GM21576 (cell line): ENCODE measurements at regions not wholly inside any gene's neighbourhood (a gene's known extent, or its start where the extent isn't known, plus 50 kb on each side); places are given as distances from the start of the nearest gene placed in this dataset.
"Not testable (repeated sequence)": the region's sequence is repeated elsewhere in the genome, so short reads cannot be mapped to it uniquely, and the experiment has no call there.

Experiments used
- ATAC-seq: cut with Tn5 transposase; IDR thresholded peaks from one replicate; pipeline ENCODE4 v1.9.1; 2021; ENCODE audit warnings: mild to moderate bottlenecking, moderate library complexity; ENCODE audit not compliant: unreplicated experiment

DNA sequence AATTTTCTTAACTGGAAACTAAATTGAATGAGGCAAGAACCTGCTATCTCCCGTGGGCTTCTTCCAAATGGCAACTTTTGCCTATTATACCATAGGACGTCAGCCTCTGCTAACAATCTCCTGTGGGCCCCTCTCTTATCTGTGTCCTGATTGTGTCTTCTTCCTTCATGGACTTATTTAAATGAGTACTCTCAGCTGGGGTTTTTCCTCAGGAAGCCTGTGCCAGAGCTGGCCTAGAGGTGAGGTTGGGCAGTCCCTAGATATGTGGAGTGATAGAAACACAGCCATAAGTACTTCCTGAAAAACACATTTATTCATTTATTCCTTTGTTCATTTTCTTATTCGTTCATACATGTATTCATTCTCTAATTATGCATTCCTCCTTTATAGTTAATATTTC lies 712.5 kb upstream of the SLIT2 start:
- ATAC-seq = no peak

DNA sequence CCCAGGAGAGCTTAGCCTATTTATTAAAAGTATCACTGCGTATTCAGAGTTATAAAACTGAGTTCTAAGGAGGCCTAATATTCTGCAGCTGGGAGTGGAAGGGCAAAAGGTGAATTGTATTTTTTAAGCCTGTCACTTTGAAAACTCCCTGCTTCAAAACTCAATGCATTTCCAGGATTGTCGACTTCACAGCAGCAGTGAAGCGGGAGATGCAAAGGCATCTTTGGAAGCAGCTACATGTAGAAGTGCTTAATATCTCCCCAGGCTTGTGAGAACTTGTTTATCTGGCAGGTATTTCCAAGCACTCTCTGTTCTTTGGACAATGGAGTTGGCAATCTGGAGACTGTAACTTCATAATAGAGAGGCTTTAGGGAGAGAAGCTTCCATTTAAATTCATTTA lies 717.5 kb upstream of the SLIT2 start:
- ATAC-seq = no peak

DNA sequence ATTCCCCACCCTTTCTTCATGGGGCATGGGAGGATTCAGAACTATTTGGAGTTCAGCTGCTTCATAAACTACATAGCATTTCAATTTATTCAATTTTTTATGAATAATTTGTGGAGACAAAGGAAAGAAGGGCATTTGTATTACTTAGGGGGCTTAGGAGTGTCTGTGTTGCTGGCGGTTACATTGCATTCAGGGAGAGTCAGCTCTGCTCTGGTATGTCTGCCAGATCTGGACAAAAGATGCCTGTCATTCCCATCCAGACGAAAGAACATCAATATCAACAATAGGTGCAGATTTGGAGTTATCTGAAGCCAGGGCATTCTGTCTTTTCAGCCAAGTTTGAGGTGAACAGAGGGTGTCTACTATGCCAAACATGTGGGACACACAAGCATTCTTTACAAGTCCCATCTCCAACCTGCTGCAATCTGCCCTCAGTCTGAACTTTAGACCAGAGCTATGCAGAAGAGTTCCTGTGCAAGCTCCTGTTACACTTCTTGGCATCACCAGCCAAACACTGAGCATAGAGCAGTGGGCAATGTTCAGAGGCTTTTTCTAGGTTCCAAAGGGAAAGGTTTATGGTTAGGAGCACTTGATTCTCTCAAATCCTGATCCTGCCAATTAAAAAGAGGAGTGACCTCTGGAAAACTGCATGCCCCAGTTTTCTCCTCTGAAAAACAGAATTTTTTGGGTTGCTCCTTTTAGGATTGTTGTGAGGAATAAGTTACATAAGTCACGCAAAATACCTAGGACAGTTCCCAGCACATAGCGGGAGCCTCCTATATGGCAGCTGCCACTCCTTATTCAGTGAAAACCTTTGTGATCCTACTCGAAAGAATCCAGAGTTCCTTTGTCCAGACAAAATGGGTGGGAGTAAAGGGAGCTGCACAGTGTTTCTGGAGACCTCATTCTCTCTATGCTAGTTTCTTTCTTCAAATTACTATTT lies 719.5 kb upstream of the SLIT2 start:
- ATAC-seq = no peak

DNA sequence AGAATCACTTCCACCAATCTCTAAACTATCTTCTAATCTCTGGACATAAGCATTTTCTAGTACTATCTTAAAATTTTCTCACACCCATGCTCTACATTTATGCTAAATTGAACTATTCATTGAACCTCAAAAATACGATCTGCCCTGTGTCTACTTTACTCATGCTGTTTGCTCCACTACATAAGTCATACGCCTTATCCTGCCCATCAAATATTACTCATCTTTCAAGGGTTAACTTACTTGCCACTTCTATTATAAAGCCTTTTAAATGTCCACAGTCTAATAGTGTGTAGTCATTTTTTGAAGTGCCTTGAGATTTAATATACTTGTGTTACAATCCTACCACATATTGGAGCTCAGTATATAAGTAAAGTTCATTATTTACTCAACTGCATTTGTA lies 727.7 kb upstream of the SLIT2 start:
- no peak for ATAC-seq

DNA sequence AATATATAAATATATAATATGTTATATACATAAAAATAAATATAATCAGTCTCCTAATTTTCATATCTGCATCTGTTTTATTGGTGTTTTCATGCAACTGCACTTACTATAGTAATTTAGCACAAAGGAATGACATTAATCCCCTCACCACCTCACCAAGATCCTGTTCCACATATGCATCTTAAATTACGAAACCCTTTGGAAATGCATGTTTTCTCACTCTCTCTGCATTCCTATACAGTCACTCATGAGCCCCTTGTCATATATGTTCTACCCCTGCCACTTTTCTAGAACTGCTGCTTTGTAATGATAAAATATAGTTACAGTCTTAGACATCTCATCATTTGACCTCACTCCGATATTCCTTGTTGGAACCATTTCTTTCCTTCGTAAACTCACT lies 728.7 kb upstream of the SLIT2 start:
- ATAC-seq = no peak

DNA sequence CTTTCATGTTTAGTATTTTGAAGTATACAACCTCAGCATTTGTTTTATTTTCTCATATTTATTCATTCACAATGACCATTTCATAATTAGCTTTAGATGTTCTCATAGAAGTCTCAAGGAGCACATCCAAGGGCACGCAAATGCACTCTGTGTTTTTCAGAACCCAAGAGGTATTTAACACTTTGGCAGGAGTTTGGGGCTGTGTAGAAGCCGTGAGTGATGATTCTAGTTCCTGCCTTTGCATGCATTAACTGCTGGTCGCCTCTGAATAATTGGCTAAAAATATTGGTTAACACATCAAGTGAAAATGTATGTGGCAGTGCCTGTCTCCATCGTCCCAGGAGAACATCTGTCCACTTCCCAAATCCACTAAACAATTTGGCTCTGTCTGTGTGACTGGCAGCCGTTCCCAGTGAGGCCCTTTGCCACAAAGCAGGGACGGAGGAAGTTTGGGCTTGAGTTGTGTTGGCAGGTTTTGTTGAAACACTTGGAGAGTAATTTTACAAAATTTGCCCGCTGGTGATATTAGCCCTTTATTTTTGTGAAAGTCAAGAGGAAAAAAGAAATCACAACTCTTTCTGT lies 730.7 kb upstream of the SLIT2 start:
- ATAC-seq = no peak

DNA sequence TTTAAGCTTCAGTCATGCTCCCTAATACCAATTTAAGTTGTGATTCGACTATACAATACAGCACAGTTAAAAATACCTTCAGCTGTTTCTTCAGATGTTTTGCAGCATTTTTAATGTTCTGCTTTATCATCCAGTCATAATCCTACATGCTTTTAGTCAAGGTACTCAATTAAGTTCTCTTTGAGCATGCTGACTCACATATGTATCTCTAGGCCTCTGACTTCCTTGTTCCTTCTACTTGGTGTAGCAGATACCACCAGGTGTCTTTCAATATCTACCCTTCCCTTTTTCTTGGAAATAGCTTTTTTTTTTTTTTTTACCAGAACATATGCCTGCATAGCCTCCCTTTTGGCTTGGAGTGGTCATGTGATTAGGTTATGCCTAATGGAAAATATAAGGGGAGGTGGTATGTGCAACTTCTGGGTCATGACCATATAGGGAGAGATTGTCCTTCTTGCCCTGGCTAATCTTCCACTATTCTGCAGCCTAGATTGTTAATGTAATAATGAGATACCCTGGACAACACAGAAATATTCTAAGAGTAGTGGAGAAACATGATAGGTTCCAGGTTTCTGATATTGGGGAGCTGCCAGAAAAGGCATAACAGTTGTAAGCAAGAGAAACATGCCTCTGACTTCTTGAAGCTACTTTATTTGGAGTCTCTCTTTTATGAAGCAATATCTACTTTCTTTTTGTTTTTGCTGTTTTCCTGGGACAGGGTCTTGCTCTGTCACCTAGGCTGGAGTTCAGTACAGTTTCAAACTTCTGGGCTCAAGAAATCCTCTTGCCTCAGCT lies 737.2 kb upstream of the SLIT2 start:
- ATAC-seq = no peak

DNA sequence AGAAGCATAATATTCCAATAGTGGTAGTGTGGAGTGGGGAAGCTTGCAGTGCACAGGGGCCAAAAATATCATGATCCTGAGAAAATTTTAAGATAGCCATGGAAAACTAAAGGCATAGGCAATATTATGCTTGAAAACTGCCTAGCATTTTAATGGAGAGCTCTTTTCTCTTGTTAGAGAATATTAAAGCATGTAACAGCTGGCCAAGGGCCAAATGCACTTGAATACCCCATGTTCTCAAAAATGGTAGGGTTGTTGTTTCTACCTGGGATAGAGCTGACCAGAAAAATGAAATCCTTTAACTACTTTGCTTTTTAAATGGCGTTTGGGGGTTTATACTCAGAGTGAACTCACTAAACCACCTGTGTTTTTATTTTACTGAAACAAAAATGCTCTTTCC lies 739.6 kb upstream of the SLIT2 start:
- ATAC-seq = no peak

DNA sequence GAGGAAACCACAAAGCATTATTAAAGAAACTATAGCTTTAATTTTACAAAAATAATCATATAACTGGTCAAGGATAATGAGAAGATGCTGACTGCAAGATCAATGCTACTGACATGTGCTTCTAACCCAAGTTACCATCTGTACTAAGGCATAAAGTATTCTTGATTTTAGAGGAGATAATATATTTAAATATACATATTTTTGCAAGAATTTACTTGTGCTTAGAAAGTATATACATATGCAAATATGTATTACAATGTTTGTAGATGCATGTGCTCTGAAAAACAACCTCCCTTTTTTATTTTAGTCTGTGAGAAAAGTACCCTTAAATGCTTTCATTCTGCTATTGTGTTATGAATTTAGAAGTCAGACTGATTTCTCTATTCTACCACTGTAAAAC lies 740.7 kb upstream of the SLIT2 start:
- ATAC-seq = no peak

DNA sequence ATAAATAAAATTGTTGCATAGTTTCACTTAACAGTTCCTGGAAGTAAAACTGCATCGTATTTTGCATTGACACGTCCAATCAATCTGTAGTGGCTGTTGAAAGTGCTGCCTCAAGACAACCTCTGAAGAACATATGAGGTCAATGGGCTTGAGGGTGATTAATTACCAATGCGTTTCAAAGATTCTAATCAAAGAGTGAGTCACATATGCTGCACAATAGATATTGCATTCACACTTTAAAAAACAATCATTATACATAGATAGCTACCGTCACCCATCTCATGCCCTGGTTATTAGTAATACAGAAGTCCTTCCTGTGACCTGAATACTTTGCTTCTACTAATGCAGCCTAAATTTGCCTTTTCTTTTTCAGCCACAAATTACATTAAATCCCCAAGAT lies 743.3 kb upstream of the SLIT2 start:
- no peak for ATAC-seq

DNA sequence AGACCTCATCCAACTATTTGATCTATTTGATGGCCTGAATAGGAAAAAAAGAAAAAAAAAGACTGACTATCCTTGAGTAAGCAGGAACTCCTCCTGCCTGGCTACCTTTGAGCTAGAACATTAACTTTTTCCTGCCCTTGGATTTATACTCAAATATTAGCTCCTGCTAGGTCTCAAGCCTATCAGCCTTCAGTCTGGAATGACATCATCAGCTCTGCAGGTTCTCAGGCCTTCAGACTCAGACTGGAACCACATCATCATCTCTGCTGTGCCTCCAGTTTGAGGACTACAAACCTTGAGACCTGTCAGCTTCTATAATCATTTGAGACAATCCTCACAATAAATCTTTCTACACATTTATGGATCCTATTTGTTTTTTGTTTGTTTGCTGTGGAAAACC lies 754.0 kb upstream of the SLIT2 start:
- no peak for ATAC-seq

DNA sequence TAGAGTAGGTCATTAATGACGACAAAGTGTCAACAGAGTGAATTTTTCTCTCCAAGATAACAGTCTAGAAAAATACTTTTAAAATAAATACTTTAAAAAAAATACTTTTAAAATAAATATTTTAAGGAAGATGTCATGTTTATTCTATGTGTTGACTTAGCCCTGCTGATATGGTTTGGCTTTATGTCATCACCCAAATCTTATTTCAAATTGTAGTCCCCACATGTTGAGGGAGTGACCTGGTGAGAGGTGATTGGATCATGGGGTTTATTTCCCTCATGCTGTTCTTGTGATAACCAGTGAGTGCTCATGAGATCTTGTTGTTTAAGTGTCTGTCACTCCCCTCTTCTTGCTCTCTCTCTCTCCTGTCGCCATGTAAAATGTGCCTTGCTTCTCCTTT lies 754.9 kb upstream of the SLIT2 start:
- ATAC-seq = no peak

DNA sequence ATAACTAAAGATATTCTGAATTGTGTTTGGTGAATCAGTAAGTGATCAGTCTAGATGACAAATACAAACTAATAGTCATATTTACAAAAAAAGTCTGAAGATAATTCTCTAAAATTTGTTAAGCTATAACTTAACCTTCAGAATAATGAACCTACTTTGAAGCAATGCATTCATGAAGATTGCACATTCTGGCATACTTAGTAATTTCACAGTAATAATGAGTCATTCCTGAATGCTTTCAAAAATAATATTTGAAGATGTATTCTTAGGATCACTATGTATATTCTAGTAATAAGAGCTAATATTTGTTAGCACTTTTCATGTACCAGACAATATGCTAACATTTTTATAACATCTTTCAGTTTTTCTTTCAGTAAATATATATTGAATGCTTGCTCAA lies 756.7 kb upstream of the SLIT2 start:
- ATAC-seq = no peak

DNA sequence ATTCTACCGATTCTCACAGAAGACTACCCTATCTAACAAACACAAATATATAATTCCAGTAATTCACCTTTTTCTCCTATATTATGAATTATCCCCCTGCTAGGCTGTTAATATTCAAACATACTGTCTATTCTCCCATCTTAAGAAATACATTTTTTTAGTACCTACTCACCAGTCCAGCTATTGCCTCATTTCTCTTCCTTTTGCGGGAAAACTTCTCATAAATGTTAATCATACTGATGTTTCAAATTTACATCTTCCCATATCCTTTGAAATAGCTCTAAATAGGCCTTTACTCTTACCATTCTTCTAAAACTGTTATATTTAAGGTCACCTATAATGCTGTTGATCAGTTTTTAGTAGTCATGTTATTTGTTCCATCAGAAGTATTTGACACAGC lies 759.1 kb upstream of the SLIT2 start:
- ATAC-seq = no peak

DNA sequence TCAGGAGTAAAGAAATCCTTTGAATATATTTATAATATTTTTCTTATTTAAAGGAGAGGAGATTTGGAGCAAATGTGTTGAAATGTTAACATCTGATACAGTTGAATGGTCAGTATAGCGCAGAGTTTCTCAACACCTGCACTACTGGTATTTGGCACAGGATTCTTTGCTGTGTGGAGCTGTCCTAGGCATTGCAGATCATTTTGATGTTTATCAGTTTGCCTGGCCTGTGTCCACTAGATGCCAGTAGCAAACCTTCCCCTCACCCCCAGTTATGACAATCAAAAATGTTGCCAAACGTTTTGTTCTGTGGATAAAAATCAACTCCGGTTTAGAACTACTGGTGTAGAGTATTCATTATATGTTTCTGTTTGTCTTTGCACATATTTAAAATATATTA lies 765.3 kb upstream of the SLIT2 start:
- ATAC-seq = no peak

DNA sequence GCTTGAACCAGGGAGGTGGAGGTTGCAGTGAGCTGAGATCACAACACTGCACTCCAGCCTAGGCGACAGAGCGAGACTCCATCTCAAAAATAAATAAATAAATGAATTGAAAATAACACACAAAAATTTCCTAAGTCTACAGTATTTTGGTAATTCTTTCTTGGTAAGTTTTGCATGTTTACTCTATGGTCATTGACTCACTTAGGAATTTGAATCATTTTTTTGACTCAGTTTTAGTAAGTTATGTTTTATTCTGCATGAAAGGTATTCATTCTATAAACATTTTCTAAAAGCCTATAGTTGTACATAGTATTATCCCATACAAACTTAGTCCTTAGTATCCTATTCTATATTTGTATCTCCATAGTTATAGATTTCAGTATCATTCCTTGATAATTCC lies 772.9 kb upstream of the SLIT2 start:
- no peak for ATAC-seq

DNA sequence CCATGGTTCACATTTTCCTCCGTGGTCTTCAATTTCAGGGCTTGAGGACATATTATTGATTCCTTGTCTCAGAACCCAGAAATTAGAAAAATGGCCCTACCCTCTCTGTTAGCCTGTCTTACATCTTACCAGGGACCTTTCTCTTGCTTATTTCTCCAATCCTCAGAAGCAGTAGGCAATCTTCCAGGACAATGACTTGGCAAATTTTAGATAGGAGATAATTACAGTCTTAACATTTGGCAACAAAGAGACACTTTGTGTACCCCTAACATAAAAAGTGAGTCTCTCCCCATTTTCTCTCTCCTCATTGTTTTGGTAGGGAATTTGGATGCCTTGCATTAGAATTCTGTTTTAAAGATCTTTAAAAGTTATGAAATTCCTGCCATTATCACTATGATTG lies 778.1 kb upstream of the SLIT2 start:
- ATAC-seq = no peak

DNA sequence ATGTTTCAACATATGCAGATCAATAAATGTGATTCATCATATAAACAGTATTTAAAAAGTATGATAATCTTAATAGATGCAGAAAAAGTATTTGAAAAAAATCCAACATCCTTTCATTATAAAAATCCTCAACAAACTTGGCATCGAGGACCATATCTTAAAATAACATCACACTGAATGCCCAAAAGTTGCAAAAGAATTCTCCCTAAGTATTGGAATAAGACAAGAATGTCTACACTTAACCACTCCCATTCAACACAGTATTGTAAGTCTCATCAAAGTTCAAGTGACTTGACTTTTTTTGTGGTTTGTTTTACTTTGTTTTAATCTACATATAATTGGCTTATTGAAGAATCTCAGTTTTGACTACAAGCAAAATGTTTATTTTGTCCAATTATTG lies 779.0 kb upstream of the SLIT2 start:
- ATAC-seq = no peak

DNA sequence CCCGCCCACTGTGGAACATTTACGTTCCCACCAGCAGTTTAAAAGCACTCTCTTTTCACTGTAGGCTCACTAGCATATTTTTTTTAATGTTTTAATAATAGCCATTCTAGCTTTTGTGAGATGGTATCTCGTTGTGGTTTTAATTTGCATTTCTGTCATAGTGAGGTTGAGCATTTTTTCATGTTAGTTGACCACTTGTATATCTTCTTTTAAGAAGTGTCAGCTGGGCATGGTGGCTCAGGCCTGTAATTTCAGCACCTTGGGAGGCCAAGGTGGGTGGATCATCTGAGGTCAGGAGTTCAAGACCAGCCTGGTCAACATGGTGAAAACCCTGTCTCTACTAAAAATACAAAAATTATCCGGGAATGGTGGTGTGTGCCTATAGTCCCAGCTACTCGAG lies 781.7 kb upstream of the SLIT2 start:
- not testable (repeated sequence) for ATAC-seq

DNA sequence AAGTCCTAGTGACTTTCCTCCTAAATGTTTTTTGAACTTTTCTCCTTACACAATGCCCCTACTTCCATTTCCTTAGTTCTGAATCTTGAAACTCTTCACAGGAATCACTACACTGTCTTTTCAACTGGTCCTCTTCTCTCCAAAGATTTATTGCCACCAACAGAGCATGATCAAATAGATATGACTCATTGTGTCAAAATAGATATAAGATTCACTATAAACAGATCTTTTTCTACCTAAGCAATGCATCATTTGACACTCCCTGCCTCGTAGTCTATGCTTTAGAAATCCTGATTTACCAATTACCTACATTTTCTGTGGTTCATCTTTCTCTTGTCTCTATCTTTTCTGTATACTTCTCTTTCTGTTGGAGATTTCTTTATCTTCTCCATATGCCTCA lies 789.6 kb upstream of the SLIT2 start:
- ATAC-seq = no peak

DNA sequence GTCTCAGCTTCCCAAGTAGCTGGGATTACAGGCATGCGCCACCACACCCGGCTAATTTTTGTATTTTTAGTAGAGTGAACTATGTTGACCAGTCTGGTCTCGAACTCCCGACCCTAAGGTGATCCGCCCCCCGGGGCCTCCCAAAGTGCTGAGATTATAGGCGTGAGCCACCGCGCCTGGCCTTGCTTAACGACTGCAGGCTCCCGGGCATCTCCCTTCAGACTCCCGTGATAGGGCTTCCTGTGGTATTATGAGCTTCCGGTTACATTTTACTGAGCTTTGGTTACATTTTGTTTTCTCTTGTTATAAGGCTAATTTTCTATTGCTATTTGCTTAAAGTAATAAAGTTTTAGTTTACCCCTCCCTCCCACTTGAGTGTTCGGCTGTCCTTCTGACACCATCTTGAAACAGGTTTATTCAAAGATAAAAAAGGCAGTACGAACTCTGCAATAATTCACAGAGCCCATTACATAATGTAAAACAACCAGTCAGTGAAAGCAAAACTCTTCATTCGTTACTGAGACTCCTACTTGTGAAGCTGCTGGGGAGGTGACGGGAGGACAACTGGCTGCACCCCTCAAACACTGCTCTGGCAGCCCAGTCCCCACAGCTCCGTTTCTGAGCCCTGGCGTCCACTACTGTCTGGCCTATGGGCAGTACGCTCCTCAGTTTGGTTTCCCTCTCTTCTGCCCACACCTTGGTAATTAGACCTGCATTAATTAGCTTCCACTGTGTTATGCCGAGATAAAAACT lies 795.7 kb upstream of the SLIT2 start:
- no peak for ATAC-seq
